Esophagus squamous epithelium (tissue), 4 donors: ENCODE measurements at regions not wholly inside any gene's neighbourhood (a gene's known extent, or its start where the extent isn't known, plus 50 kb on each side); places are given as distances from the start of the nearest gene placed in this dataset.

Source experiments
- POLR2A ChIP-seq, 4 donors: fragments of 450-650 bp; IDR thresholded peaks; one replicate each; pipeline ENCODE4 v1.6.1; 2017; ENCODE audit warnings: antibody characterized with exemption in 4 of 4, mild to moderate bottlenecking in 4 of 4, moderate library complexity in 3 of 4
- TF ChIP-seq, protein P1 (sequence below), 6 experiments: fragments of 450-650 bp in 4 of 6; fragments of 200-600 bp in 2 of 6; sonication (generic) in 2 of 6; IDR thresholded peaks; one replicate each; pipeline ENCODE4 v1.5.1; 2016 to 2019; ENCODE audit warnings: antibody characterized with exemption in 6 of 6, mild to moderate bottlenecking in 4 of 6, moderate library complexity in 4 of 6

DNA sequence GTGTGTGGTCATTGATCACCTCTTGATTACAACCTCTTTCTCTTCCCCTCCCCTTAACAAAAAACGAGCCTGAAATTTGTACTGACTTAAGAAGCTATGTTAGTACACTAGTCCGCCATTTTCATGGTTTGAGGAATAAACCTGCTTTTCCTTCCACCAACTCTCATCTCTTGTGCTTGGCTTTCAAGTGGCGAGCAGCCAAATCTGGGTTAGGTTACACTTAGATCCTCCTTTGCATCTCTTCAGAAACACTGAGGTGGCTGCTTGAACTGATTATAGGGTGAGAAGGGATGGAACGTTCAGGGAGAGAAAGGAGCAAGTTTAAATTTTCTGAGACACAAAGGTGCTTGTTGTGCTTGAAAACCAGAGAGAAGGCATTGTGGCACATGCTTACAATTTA, 2171.4 kb downstream of the LRRC4C start:
- TF ChIP-seq, protein P1, sequence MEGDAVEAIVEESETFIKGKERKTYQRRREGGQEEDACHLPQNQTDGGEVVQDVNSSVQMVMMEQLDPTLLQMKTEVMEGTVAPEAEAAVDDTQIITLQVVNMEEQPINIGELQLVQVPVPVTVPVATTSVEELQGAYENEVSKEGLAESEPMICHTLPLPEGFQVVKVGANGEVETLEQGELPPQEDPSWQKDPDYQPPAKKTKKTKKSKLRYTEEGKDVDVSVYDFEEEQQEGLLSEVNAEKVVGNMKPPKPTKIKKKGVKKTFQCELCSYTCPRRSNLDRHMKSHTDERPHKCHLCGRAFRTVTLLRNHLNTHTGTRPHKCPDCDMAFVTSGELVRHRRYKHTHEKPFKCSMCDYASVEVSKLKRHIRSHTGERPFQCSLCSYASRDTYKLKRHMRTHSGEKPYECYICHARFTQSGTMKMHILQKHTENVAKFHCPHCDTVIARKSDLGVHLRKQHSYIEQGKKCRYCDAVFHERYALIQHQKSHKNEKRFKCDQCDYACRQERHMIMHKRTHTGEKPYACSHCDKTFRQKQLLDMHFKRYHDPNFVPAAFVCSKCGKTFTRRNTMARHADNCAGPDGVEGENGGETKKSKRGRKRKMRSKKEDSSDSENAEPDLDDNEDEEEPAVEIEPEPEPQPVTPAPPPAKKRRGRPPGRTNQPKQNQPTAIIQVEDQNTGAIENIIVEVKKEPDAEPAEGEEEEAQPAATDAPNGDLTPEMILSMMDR (IDR thresholded peaks at IDR 0.05) = no peak
- no peak for TF ChIP-seq POLR2A (IDR thresholded peaks at IDR 0.05)
